HG03095 (cell line): ENCODE measurements at regions not wholly inside any gene's neighbourhood (a gene's known extent, or its start where the extent isn't known, plus 50 kb on each side); places are given as distances from the start of the nearest gene placed in this dataset.
"Not testable (repeated sequence)": the region's sequence is repeated elsewhere in the genome, so short reads cannot be mapped to it uniquely, and the experiment has no call there.

ENCODE experiments used
- ATAC-seq: cut with Tn5 transposase; IDR thresholded peaks from one replicate; pipeline ENCODE4 v1.9.1; 2021; ENCODE audit warnings: moderate library complexity; ENCODE audit not compliant: unreplicated experiment

DNA sequence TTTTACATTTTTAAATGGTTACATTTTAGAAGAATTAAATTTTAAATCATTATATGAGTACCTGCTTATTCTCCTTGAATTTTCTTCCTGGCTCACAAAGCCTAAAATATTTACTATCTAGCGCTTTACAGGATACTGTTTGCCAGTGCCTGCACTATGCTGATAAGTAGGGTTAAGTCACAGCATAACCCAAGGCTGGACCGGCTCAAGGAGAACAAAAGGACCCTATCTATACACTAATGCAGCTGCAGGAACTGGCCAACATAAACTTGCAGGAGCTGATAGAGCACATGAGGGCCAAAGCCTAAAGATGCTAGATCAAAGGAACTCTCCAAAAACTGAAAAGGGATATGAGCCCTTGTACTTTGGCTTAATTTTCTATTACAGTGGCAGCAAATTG is 1086.9 kb upstream of the TMPRSS15 start:
- ATAC-seq, result no peak

DNA sequence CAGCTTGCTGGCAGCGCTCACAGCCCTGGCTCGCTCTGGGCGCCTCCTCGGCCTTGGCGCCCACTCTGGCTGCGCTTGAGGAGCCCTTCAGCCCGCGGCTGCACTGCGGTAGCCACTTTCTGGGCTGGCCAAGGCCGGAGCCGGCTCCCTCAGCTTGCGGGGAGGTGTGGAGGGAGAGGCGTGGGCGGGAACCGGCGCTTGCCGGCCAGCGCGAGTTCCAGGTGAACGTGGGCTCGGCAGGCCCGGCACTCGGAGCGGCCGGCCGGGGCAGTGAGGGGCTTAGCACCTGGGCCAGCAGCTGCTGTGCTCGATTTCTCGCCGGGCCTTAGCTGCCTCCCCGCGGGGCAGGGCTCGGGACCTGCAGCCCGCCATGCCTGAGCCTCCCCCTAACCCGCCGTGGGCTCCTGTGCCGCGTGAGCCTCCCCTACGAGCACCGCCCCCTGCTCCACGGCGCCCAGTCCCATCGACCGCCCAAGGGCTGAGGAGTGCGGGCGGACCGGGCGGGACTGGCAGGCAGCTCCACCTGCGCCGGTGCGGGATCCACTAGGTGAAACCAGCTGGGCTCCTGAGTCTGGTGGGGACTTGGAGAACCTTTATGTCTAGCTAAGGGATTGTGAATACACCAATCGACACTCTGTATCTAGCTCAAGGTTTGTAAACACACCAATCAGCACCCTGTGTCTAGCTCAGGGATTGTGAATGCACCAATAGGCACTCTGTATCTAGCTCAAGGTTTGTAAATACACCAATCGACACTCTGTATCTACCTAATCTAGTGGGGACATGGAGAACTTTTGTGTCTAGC is 1090.1 kb upstream of the TMPRSS15 start:
- not testable (repeated sequence) for ATAC-seq

DNA sequence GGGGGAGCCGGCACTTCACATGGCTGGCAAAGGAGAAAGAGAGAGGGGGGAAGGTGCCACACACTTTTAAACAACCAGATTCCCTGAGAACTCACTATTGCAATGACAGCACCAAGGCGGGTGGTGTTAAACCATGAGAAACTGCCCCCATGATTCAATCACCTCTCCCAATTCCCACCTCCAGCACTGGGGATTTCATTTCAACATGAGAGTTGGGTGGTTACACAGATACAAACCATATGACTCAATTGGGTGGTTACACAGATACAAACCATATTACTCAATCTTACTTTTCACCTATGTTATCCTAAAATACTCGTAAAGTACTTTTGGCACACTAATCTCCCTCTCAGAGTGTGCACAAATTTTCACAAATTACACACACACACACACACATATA is 1097.5 kb upstream of the TMPRSS15 start:
- ATAC-seq, result no peak

DNA sequence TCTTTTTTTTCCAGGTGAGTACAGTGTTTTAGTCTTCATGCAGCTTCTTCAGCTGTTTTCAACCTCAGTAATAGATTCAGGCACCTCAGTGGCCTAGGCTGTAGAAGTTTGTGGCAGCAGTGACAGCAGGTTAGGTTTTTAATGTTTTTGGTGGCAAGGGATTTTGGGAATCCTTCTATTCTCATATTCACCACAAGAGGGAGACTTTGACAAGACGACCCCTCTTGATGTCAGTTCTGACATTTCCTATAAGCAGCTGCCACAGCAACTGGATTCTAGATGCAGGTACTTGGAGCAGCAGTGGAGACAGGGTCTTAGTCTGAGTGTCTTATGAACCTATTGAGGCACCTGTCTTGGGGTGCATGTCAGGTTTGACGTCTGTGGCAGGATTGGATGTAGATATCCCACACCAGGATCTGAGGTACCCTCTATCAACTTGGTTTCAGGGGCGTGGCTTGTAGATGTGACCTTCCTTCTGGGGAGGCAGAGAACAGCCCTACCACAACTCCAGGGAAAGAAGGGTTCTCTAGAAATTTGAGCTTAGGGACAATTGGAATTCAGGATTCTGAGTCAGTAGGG is 1104.2 kb upstream of the TMPRSS15 start:
- no peak for ATAC-seq

DNA sequence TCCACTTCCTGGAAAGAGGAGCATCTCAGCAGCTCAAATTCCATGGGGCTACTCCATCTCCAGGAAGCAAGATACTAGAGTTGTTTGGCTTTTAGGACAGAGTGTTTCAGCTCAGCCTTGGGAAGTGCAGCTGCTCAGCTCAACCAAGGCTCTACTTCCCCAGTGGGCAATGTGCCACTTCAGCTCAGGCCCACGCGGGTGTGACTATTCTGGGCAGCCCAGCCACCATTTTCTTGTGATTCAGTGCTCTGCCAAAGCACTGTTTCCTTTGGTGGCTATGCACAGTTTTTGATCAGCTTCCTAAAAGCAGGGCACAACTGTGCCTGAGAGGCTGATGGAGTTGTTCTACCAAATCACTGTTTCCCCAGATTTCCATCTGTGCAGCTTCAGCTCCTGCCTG is 1104.9 kb upstream of the TMPRSS15 start:
- ATAC-seq, result no peak

DNA sequence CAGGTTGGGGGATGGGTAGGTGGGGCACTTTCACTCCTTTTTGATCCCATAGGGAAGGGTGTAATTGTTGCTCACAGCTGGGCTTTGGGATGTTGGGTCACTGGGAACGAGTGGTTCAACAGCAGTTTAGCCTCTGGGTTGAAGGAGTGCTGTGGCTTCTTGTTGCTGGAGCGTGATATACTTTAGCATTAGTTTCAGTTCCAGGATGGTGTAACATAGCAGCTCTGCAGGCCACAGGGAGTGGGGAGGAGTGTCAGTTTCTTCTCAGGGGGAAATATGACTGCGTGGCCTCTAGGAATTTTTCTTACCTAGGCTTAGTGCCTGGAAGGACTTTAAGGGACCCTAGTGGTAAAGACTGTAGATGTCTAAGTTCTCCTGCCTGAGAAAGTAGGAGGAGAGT is 1105.3 kb upstream of the TMPRSS15 start:
- ATAC-seq, result no peak

DNA sequence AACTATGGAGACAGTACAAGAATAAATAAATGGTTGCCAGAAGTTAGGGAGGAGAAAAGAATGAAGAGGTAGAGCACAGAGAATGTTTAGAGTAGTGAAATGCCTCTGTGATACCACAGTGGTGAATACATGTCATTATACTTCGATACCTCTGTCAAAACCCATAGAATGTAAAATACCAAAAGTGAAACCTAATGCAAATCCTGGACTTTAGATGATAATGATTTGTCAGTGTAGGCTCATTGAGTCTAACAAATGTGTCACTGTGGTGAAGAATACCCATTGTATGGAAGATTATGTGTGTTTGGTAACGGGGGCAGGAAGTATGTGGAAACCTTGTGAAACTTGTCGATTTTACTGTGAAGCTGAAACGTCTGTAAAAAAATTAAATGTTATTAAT is 1106.5 kb upstream of the TMPRSS15 start:
- ATAC-seq, result no peak

DNA sequence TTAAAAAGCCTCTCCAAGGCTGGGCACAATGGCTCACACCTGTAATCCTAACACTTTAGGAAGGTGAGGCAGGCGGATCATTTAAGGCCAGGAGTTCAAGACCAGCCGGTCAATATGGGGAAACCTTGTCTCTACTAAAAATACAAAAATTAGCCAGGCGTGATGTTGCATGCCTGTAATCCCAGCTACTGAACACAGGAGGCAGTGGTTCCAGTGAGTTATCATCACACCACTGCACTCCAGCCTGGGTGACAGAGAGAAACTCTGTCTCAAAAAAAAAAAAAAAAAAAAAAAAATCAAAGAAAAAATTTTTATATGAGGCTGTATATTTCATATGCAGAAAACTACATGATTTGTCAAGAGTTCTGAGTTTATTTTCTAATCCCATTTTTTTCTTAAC is 1107.1 kb upstream of the TMPRSS15 start:
- ATAC-seq, result no peak

DNA sequence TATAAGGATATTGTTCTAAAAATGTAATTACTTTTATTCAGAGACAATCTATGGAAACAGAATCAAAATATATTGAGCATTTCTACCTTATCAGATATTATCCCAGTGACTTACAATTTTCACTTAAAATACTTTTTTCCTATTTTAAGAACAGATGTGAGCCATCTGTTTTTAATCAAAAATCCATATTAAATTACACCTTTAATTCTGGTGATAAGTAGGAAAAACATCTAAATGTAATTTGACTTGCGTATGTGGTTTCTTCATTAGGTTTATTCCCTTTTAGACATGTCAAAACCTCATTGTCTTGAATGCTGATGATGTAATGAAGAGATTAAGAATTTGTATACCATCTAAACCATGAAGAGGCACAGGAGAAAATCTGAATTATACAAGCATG is 1118.8 kb upstream of the TMPRSS15 start:
- ATAC-seq, result no peak

DNA sequence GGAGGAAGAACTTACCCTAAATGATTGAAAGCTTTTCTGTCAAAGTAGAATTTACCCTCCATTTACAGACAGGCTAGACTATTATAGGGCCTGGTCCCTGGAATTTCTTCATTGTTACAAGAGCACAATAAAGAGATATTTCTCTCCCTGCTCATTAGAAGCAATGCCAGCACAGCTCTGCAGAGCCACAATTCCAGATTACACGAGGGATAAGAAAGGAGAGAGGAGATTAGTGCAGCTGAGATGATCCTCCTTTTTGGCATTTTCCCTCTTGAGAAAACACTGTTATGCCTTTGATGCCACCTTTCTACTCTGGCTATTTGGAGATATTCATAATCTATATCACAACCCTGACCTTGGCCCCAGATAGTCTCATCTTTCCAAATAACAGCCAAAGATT is 1119.5 kb upstream of the TMPRSS15 start:
- no peak for ATAC-seq

DNA sequence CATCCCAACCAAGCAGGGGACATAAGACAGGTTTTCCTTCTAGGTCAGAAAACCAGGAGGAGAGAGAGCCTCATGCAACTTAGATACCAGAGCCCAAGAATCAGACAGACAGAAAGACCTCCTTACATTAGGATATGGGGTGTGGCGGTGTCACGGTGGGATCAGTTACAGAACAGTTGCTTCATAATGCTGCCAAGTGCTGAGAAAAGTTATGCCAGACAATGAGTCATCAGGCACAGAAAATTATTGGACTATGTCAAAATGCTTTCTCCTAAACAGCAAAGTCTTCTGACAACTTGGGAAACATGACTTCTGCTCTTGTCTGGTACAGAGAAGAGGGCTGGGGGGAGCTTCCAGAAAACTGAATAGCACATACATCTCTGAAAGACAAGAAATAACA is 1120.2 kb upstream of the TMPRSS15 start:
- ATAC-seq, result no peak

DNA sequence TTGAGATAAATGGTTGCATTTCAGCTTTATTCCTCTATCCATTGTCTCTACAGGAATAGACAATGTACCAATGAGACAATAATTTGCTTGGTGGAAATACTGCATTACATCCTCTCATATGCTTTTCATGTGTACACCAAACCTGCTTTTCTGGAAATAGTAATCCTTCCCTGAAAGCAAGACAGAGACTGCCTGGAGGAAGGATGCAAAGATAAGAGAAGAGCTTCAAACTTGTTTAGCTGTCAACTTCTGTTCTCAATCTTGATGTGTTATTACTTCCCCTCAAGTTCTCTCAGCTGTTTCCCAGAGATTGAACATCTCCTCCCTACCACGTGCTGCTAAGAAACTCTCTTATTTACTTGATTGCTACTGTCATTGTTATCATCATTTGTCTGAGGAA is 1125.4 kb upstream of the TMPRSS15 start:
- no peak for ATAC-seq

DNA sequence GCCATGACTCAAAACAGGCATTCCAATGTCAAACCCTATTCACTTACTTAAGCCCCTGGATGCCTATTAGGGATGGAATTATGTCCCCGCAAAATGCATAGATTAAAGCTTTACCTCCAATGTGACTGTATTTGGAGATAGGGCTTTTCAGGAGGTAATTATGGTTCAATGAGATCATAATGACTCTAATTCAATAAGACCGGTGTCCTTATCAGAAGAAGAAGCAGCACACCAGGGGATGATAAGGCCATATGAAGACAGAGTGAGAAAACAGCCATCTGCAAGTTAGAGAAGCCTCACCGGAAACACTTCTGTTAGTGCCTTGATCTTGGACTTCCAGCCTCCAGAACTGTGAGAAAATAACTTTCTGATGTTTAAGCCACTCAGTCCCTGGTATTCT is 1131.8 kb upstream of the TMPRSS15 start:
- no peak for ATAC-seq

DNA sequence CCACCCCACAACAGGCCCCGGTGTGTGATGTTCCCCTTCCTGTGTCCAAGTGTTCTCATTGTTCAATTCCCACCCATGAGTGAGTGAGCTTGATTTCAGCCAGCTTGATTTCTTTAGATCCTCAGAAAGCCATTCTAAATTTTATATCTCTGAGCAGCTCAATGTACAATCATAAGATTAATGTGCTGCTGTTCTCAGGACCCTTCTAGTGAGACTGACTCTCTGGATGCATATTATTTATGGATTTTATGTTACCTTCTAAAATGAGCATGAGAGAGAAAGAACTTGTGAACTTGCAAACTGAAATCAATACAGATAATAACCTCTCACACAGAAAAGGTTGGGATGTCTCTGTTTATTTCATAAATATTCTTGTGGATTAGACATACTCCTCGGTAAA is 1133.5 kb upstream of the TMPRSS15 start:
- no peak for ATAC-seq

DNA sequence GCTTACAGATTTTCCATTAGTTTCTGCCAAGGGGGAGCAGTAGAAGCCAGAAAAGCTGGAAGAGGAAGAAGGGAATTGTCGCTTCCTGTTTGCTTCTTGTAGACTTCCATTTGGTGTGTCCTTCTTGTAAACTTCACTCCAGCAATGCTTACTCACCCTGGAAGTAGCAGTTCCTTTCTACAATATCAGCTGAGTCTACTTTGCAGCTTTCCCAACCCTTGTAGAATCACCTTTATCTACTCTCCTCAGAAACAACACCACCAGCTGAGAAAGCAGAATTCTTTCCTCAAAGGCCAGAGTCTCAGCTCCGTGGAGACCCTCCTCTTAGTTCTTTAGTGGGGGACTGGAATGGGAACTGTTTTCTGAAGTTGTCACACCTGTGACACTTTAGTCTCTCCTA is 1136.7 kb upstream of the TMPRSS15 start:
- no peak for ATAC-seq

DNA sequence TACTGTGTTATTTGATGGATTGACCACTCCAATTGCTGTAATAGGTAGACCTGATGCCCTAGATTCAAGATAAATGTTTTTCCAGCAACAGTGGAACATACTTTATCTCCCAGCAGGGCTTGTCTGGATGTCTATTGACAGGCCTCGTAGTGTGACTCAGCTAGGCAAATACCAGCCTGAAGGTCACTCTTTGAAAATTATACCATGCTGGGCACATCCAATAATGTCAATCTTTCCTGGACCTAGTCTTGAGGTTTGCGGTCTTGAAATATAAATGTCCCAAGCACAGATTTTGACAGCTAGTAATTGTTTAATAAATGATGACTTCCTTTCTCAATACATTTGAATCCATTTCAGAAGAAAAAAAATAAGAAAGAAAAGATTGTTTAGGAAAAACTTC is 1138.0 kb upstream of the TMPRSS15 start:
- ATAC-seq, result no peak

DNA sequence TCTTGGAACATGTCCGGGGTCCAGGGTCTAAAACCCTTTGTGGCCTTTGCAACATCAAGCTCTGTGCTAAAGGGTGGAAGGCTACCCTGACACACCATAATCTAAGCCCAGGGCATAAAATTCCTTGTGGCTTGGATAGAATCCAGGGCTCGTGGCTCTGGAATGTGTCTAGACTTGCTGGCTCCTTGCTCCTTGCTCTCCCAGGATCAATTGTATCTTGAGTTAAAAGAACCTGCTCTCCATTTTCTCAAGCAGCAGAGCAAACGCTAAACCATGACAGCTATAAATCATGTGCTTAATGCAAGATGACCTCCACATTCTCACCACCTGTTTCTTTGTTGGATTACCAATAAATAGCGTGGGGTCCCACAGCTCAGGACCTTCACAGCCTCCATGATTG is 1140.9 kb upstream of the TMPRSS15 start:
- not testable (repeated sequence) for ATAC-seq

DNA sequence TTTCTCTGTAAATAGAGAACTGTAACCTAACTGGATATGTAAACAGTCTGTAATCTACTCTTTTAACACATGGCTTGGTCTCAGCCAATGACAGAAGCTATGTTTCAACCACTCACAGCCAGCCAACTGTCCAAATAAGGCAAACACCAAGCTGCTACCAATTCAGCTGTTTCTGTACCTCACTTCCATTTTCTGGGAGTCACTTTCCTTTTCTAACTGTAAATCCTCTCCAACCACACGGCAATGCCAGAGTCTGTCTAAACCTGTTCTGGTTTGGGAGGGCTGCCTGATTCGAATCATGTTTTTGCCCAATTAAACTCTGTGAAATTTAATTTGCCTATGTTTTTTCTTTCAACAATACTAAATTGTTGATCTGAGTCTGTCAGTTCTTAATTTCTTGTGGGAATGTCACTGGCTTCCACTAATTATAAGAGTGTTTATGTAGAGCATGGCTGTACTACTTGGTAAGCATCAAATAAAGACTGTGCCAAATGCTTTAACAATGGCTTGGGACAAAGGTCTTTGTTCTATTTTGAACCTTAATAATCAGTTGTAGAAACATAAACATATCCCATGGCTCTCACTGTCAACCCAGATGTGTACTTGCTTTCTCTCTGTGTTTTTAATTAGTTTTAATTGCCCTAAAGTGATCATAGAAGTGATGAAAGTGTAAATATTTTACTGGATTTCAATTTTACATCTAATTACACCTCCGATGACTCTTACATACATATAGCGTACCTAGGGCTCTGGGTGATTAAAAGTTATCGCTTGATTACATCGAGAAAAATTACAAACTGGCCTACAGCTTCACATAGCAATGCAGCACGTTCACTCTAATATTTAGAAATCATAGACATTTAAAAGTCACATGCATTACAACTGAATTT is 1144.6 kb upstream of the TMPRSS15 start:
- ATAC-seq, result no peak

DNA sequence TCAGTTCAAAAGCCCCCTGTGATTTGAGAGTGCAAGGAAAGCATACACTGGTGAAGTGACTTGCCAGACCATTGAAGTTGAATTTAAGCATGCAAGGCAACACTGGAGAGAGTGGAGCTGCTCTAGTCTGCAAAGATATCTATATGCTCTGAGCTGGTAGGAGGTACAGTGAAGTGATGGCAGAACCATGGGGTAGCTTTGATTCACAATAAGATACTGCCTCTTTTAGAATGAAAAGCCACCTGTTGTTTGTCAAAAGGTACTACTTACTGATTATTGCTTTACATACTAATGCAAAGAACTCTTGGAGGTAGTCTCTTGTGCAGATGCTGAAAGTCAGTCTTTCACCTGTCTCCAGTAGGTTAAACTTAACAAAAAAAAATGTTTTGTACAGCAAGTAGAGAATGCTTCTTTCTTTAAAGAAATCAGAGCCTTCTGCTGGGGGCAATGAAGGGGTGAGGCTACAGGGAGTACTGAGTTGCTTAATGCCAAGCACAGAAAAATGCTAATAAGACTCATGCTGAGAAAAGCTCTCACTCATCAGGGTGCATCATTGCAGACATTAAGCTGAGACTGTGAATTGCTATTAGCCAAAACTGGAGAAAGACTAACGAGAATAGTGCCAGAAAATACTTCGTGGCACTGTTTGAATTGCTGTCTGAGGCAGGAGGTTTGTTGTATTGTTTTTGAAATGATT is 1150.5 kb upstream of the TMPRSS15 start:
- ATAC-seq, result no peak

DNA sequence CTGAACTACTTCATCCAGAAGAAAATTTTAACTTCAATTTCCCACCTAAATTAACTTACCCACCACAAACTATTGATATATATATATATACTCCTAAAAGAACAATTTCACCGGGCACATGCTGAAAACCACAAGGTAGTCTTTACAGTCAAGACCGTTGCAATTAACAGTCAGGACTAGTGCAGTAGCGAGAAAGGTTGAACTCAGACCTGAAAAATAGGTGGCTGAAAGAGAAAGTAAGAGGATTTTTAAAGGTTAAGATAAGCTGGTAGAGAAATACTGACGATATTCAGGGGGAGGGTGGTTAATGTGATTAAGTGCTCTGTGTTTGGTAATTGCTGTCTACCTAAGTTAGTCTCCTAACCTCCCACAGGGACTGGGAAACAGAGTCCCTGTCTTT is 1153.5 kb upstream of the TMPRSS15 start:
- ATAC-seq, result no peak

DNA sequence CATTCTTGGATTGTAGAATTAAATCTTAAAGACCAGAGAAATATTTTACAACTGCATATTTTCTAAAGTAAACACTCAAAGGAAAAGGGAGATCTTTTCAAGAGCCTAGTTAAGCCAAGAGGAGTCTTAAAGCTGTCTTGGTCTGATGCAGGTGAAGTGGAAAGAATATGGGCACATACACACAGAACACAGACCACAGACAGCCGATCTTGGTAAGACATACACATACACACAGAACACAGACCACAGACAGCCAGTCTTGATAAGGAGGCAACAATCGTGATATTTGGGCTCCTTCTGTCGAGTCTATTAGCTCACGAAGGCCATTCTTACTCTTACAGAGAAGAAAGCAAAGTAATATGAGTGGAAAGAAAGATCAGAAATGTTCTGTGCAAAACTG is 1153.9 kb upstream of the TMPRSS15 start:
- ATAC-seq, result no peak
